Activated naive CD4-positive, alpha-beta T cell treated with Interleukin-2 at 50 U/mL for 16 hours (primary cell): ENCODE measurements at regions not wholly inside any gene's neighbourhood (a gene's known extent, or its start where the extent isn't known, plus 50 kb on each side); places are given as distances from the start of the nearest gene placed in this dataset.

Source experiments
- DNase-seq: peaks from one replicate; pipeline ENCODE4 v3.0.0-alpha.2; 2020

DNA sequence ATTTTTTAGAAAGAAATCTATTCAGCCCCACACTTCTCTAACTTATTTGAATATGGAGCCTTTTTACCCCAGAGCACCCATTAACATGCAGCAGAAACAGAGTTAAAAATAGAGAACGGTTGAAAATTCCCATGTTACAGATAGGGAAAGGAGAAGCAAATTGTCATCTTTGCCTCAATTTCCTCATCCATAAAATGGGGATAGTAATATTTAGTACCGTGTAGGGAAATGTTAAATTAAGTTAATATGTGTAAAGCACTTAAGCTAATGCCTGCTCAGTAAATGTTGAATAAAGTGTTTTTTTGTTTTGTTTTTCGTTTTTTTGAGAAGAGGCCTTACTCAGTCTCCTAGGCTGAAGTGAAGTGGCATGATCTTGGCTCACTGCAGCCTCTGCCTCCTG lies 50.3 kb downstream of the NAV1 start:
- DNase-seq, result no peak

DNA sequence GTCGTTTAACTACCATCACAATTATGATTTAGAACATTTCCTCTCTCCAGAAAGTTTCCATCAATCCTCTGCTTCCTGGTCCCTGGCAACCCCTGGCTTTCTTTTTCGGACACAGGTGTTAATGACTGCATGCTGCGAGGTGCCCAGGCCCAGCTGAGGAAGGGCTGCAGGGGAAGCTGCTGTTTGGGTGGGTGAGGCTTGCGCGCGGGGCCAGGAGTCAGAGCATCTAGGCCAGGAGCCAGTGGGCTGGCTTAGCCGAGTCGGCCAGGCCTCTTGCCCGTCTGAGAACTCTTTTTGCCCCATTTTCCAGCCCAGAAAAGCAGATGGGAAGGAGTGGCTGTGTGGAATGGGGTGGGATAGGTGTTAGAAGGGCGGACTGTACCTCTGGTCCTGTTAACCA lies 51.5 kb downstream of the NAV1 start:
- DNase-seq, result no peak

DNA sequence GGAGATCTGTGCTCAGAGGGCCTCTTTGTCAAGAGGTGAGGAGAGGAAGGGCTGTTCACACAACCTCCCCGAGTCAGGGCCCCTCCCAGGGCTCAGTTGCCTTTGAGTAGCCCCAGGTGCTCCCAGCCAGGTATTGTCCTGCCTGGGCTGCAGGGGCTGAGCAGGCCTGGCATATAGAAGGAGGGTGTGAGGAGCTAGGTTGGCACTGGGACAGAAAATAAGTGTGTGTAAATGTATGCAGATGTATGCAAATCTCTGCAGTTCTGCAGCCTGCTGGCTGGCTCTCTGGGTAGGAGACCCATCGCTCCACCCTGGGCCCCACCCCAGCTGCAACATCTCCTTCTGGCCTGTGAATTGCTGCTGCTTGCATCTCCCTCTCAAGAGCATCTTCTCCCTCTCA lies 52.4 kb downstream of the NAV1 start:
- no peak for DNase-seq

DNA sequence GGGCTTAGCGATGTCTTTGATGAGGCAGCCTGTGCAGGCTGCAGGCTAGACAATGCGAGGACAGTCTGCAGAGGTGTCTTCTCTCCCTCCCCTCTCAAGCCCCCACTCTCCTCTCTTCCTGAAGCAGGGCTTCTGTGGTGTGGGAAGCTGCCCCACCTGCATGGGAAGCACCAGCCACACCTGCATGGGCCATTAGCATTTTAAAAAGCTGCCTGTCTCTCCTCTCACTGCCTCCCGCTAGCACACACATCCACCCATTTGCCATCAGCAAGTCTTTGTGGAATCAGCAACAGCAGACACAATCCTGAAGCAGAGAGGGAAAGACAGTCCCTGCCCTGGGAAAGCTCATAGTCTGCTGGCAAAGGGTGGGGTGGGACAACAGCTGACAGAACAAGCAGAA lies 53.1 kb downstream of the NAV1 start:
- DNase-seq, result no peak

DNA sequence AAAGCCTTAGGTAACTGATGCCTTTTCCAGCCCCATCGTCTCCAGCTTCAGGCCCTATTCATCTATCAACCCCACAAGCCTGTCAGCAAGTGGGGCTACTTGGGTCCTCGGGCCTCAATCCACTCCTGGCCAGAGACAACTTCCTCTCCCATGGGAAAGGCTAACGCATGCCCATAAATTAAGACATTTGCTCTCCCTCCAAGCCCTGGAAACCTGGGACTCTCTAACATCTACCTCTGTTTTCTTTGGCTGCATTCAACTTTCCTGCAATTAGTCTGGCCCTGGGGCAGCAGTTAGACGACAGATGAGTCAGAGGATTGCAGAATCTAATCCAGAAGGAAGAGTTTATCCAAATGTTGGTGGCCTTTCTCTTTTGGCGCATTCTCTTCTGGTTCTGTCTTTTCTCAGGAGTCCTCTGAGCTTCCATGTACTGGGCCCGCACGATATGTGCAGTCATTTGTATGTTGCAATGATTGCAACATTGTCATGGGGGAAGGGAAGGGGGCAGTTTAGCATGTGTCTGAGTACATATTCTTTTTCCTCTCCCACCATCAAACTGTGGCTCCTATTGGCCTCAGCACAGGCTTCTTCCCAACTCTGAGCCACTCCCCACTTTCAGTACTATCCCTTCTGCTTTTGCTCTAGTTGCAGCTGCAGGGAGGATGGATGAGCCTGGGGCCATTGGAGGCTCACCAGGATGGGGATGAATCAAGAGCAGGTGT lies 54.4 kb downstream of the NAV1 start:
- DNase-seq, result no peak

DNA sequence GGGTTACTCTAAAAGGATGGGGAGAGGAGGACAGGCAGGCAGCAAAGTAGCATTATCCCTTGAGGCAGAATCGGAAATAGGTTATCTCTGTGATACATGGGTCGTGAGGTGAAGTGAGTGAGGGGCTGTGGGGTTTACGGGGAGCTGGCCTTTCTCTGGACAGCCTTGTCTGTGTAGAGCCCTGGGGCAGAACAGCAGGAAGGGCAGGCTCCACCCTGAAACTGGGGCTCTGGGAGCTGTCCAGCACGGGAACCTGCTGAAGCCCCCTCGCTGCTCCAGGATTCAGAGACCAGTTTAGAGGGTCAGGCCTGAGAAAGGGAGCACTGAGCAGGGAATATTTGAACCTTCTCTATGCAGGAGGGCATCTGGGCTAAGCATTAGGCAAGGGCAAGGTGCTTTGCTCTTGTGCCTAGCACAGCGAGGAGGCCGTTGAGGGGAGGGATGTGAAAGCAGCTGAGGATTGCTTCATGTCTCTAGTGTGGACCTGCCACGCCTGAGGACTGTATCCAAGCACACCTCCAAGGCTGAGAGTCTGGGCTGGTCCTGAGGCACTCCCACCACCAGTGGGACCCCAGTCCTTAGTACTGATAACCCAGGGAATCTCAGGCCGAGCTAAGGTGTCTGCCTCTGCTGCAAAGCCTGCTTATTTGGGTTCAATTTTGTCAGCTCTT lies 55.8 kb downstream of the NAV1 start:
- DNase-seq, result no peak

DNA sequence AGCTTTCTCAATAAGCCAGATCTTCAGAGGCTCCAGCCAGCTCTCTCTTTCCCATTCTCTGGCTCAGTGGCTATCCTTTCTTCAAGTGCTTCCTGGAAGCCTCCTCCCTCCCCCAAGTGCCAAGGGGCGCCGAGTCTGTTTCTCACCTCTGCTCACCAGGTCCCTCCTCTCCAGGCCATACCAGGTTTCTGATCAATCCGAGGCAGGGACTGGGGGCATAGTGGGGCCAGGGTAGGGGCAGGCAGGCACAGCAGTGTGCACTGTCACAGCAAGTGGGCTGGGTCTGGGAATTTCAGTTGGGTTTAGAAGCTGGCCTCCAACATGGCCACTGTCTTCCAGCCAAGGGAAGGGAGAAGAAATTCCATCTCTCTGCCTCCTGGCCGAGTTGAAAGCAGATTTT lies 56.5 kb downstream of the NAV1 start:
- DNase-seq, result no peak

DNA sequence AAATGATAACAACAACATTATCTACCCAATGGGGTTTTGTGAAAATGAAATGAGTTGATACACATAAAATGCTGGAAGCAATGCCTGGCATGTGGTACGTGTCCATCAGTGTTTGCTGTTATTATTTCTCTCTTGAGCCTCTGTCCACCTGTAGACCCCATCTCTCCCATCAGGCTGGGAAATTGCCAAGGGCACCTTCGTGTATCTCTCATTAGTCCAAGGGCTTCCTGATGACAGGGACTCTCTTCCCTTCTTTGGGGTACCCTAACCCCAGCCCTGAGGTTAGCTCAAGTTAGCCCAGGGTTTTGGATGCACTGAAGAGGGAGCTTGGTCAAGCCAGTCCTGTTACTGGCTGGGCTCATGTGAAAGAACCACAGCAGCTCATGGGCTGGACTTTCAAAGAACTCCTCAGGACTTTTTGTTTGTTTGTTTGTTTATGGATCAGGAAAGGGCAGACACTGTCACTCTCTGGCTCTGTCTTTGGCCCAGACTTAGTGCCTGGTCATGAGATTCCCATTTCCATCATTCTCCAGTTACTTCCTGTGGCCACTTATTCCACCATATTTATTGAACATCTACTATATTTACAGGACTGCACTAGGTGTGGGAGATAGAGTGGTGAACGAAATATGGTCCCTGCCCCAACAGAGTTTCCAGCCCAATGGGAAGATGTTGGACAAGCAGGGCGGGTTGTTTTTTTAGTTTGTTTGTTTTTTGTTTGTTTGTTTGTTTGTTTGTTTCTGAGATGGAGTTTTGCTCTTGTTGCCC lies 57.4 kb downstream of the NAV1 start:
- no peak for DNase-seq

DNA sequence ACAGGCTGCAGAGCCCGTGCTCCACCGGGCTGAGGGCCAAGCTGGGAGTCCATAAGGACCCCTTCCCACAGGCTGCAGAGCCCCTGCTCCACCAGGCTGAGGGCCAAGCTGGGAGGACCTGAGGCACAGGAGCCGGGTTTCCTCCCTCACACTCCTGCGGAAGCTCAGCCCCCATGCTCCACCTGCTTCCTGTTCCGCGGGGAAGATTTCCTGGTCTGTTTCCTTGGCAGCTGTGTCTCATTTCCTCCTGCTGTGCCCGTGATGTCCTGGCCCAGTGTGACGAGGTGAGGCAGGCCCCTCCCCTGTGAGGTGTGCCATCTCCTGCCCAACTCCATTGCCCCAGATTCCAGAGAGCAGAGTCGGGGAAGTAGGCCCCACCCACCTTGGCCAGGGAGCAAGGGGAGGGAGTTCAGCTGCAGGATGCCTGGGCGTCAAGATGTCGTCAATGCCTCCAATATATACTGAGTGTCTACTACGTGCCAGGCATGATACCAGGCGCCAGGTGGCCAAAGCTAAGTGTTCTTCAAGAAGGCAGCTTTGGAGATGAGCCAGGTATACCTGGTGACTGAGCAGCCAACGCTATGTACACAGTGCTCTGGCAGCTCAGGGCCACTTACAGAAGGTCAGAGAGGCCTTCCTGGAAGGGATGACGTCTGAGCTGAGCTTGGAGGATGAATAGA lies 58.8 kb downstream of the NAV1 start:
- no peak for DNase-seq

DNA sequence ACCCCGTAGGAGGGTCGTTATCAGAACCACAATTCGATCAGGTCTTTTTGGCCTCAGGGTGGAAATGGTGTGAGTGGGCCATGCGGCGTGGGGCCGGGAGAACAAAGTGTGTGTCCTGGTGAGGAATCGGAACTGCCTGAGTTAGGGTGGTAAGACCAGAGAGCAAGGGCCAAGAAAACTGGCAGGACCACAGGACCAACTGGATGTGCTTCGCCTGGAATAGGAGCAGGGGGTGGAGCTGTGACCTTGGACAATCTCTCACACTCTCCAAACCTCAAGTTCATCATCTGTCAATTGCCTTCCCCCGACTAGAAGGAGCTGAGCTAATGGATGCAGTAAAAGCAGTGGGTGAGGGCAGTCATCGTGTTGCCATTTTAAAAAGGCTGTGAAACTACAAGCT lies 59.5 kb downstream of the NAV1 start:
- no peak for DNase-seq

DNA sequence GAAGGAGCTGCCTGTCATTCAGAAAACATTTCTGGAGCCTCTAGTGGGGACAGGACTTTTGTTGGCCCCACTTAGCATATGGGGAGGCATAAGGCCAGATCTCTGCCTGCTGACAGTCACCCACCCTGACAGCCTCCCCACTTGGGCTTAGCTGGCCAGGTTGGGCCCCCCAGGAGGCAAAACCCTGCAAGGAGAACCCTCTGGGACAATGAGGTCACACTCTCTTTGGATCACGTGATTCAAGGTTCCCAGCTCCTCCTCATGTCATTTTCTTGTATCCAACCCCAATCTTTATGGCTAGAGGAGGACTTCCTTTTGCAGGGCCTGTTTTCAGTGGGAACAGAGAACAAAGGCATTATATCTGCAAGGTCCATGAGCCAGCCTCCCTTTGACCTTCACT lies 60.0 kb downstream of the NAV1 start:
- no peak for DNase-seq

DNA sequence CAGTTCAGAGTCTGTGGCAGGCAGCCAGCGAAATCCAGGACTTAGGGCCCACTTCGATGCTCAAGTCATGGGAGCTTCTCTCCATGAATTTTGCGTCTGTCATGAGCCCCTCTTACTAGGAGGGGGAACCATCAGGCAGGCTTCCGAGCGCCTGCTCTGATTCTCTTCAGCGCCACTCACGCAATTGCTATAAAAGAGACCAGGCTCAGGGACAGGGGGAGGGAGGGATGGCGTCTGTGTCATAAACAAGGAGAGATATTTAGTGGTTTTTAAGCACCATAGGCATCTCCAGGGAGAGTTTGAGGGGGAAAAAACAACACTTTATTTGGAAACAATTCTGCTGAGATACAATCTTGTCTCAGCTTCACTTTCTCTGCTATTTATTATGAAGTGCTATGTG lies 60.6 kb downstream of the NAV1 start:
- no peak for DNase-seq

DNA sequence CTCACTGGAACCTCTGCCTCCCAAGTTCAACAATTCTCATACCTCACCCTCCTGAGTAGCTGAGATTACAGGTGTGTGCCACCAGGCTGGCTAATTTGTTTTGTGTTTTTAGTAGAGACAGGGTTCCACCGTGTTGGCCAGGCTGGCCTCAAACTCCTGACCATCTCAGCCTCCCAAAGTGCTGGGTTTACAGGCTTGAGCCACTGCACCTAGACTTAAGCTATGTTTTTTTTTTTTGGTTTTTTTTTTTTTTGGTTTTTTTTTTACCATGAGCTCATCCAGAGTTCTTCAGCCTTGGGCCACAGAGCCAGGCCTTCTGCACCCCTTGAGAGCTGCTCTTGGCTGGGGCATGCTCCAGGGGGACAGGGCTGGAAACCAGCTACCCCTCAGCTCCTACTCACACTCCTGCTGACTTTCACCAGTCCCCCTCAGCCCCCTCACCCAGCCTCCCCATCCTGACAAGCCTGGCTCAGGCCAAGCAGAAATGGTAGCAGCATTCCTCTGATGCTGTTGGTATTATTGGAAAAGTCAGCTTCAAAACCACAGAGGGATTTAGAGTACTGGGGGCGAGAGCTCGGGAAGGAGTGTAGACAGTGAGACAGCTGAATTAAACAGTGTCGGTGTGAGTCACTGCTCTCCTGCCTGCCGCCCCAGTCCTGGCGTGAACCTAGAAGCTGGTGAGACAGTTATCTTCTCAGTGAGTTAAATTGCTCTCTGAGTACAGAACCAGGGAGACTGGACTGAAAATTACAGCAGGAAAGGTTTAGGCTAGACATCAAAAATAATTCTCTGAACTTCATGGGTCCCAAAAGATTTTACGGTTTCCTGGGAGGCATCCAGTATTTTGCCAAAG lies 63.7 kb downstream of the NAV1 start:
- no peak for DNase-seq

DNA sequence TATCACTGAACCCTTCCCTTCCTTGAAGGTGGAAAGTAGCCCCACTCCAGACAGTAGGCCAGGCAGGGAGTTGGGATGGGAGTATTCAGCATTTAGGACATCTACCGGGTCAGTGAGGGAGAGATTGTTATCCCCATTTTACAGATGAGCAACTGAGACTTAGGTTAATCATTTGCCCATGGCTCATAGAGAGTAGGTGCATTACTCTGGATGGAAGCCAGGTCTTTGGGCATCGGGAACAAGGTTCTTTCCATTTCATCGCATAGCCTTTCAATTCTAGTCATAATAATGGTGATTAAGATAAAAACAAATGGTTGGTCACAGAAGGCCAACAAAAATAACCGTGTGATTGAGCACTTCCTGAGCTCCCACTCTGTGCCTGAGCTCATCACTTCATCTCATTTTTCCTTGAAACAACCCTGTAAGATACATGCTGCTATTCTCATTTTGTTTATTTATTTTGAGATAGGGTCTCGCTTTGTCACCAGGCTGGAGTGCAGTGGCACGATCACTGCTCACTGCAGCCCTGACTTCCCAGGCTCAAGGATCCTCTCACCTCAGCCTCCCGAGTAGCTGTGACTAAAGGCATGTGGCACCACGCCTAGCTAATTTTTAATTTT lies 64.8 kb downstream of the NAV1 start:
- DNase-seq, result no peak

DNA sequence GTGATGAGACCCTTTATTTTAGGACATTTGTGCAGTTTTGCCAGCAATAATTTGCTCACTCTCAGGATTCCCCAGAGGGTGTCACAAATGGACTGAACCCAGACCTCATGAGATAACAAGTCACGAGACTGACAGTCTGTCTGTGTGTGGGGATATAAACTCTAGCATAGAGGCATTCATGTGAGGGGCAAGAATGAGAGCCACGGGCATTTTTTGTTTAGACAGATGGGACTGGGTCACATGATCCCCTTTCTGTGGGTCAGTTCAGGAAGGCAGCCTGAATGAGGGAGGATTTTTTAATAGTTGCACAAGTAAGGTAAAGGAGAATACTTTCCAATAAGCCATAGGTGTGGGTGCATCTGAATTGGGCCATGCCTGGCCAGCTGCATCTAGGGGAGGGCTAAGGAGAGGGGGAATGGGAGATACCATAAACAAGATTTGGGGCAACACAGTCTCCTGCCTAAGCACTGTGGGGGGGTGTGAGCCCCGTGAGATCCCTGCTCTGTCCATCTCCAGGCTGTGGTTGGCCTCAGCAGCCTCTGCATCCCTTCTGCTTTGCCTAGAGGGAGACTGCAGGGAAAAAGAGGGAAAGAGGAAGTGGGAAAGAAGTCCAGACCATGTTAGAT lies 66.6 kb downstream of the NAV1 start:
- no peak for DNase-seq

DNA sequence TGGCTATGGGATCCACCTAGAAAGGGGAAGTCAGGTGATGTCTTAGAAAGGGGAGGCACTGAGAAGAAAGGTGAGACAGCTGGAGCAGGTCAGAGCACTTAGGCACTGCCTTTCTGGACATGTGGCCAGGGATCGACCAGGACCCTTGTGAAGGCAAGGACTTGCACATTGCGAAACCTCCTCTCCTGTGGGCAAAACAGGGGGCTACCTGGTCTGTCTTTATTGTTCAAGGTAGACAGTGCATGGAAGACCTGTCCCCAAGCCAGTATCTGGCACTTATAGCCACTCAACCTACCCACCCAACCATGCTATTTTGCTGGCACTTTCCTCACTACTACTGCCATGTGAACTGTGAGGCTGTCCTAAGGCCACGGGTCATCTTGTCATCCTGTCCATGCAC lies 67.2 kb downstream of the NAV1 start:
- DNase-seq, result no peak

DNA sequence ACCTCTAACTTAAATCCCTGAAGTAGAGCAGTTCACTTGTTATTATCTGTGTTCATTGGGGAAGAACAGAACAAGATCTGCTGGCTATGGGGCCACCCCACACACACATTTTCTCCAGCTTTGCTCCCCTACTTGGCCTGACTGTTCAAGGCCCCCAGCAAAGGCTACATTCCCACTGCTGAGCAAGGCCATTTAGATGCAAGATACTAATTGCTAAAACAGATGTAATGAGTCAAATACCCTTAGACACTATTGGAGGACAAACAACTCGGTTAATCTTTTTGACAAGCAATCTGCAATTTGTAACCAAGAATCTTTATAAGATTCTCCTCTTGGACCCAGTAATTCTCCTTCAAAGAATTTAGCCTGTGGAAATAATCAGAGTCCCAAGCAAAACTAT lies 67.7 kb downstream of the NAV1 start:
- DNase-seq, result no peak

DNA sequence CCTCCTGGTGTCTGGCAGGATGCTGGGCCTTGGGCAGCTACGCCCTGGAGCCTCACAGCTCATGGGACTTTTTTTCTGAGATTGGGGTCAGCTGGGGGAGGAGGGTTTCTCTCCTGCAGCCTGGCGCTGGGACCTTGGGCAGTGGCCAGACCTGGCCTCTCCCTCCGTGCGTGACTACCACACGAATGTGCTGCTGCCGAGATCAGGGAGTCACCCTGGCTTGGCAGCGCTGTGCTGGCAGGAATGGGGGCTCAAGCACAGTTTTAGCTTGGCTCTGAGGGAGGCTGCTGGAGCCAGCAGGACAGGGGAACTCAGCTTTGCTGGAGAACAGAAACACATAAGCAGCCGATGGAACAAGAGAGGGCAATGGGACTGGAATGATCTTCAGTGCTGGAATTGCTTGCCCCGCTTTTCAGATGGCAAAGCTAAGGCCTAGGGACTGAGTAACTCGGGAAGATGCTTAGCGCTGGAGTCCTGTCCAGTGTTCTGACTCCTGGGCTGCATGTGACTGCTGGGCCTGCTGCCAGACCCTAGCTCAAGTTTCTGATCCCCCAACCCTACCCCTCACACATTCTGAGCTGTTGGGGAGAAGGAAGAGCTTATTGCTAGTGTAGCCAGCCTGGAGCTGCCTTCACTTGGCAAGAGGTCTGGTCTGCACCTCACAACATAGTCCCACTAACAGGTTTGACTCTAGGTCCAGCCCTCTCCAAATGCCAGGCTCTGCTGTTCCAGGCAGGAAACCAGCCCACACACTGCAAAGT lies 69.9 kb downstream of the NAV1 start:
- DNase-seq, result no peak

DNA sequence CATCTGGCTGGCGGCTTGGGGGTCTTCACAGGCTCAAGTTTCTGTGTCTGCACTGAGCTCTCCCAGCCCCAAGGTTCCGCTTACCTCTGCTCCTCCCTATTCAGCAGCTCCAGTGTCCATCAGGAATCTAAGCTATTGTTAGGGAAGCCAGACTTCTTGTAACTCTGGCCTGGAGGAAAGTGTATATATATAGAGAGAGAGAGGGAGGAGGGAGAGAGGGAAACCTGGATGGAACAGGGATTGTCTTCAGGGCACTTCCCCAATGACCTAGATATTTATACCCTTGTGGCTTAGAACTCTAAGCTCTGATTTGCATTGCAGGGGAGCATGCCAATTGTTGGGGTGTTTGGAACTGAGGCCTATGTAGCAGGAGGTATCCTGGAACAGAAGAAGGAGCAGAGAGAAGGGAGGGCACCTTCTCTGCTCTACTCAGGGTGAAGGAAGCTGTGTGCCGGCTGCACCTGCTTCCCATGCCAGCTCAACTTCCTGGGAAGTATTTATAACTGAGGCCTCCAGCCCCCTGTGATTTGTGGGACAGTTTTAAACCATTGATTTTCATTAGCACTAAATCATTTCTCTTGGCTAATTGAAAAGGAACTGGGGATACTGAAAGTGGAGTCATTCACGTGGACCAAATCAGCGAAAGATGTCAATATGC lies 70.9 kb downstream of the NAV1 start:
- no peak for DNase-seq

DNA sequence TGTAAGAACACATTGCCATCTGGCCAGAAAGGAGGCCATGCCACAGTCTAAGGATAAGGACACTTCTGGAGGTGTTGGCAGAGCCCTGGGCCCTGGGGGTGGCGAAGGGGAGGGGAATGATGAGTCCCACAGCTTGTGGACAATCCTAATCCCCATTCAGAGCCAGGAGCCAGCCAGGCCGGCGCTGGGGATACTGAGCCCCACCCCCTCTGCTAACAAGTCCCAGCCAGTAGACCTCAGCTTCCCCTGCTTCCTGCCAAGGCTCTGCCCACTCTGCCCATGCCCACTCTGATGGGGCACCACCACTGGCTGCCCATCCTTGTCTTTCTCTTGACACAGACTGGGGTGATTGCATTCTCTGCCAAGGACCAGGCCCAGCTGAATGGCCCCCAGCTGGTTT lies 71.9 kb downstream of the NAV1 start:
- no peak for DNase-seq
